CD4-positive, alpha-beta T cell treated with Interleukin-15 for 4 hours (primary cell): ENCODE measurements at regions not wholly inside any gene's neighbourhood (a gene's known extent, or its start where the extent isn't known, plus 50 kb on each side); places are given as distances from the start of the nearest gene placed in this dataset.

ENCODE experiments used
- DNase-seq: peaks from one replicate; pipeline ENCODE4 v3.0.0-alpha.2; 2020; ENCODE audit warnings: low spot score

DNA sequence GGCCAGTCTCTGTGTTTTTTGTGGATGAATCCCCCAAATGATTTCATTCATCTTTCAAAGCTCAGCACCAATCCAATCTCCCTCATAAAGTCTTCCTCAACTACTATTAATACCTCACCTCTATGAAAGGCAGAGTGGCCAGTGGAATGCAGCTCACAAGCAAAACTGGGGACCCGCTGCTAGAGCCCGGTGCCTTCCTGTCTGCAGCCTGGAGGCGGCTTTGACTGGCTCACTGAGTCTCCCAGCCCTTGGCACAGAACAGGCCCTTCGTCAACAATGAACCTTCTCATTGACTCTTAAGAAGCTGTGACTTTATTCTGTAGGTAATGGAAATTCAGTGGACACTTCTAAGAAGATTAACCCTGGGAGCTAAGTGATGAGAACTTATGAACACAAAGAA, 86.8 kb upstream of the RAB4A start:
- no peak for DNase-seq

DNA sequence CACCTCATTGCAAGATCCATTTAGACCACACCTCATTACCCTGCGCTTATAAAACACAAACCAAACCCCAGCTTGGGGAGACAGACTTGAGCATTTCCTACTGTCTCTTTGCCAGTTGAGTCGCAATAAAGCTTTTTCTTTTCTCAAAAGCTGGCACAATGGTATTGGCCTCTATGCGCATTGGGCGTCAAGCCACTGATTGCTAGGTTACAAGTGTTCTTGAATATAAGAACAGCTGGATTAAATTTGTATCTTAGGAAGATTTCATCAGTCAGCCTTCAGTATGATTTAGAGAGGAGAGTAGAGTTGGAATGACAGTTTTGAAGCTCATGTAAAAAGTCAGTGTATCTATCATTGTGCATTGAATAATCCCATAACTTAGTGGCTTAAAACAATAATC, 84.9 kb upstream of the RAB4A start:
- DNase-seq, result no peak

DNA sequence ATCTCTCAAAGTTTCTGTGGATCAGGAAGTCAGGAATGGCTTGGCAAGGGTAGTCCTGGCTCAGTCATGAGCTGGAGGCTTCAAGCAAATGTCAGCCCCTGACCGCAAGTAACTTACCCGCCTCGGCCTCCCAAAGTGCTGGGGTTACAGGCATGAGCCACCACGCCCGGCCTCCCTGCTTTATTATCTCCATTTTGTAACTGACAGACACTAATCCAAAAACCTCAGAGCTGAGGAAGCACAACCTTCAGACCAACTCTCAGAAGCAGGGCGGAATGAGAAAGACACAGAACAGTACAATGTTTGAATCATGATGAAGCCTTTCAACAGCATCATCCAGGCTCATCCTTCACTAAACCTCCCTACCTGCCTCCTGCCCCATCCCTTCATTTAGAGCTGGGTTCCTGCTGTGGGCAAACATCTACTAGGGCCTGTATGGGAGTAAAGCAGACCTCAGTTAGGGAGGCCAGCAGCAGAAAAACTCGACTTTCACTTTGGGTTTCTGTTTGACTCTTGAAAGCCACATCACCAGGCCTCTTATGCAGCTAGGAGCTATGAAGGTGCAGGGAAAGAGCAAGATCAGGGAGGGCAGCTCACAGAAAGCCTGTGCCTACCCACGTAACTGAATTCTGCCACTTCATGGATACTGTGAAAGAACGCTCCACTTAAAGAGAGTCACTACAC, 84.4 kb upstream of the RAB4A start:
- peak; percentile 10 for DNase-seq

DNA sequence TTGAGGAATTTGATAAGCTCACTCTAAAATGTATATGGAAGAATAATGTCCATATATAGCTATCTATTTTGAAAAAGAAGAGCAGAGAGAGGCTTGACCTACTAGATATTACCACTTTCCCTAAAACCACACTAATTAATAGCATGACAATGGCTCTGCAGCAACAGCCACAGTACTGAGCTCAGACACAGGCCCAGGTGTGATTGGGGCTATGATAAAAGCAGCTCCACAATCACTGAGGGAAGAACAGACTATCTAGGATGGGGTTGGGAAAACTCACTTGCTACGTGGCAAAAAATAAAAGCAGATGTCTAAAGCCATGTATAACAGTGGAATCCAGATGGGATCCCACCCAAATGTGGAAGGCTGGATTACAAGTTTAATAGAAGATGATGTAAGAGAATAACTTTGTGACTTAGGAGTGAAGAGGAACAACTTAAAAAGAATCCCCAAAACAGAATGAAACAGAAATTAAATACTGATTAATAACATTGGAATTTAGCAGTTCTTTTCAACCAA, 80.8 kb upstream of the RAB4A start:
- DNase-seq, result no peak

DNA sequence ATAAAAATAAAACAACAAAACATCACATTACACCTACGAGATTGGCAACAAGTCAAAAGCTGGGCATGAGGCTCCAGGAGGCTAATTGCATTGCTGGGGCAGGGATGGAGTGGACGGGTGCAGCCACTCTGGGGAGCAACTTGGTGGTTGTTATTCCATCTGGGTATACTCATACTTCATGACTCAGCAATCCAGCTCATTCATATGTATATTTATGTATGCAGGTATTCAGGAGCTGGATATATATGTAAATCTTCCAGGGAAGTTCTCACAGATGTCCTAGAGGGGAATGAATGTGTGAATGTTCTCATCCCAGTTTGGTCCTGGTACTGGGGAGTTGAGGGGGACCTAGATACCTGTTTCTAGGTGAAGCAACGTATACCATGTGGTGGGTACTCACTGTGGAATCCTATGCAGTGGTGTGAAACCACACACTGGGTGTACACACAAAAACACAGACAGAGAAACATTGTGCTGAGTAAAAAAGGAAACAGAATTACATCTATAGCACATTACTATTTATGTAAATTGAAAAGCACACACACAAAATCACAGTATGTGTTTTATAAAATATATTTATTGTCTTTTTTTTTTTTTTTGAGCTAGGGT, 79.7 kb upstream of the RAB4A start:
- no peak for DNase-seq

DNA sequence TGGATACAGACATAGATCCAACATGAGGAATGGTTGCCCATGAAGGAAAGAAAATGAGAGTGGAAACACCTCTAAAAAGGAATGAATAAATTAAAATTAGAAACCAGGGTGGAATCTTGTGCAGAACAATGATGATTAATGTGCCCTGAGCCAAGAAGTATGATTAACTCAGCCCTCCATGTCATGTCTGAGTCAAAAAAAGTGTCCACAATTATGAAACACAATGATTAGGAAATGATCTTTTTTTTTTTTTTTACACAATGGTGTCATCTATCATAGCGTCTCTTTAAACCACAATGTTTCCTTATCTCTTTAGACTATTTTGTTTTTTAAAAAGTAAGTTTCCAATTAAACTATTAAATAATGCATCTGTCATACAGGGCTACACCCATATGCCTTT, 78.9 kb upstream of the RAB4A start:
- no peak for DNase-seq

DNA sequence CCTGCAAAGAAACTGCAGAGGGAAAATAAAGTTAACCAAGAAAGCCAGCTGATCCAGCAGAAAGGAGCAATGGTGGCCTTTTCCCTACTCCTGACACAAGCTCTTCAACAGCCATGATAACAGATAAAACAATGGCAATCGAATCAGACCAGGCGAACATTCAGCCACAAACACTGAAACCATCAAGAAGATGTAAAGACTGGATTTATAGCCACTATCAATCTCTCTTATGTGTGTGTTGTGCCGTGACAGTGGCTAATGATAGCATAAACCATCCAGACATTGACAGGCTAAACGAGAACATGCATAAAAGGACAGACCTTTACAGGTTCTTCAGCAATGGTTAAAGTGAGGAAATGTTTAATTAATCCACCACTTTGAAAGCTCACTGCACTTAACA, 78.1 kb upstream of the RAB4A start:
- DNase-seq, result no peak

DNA sequence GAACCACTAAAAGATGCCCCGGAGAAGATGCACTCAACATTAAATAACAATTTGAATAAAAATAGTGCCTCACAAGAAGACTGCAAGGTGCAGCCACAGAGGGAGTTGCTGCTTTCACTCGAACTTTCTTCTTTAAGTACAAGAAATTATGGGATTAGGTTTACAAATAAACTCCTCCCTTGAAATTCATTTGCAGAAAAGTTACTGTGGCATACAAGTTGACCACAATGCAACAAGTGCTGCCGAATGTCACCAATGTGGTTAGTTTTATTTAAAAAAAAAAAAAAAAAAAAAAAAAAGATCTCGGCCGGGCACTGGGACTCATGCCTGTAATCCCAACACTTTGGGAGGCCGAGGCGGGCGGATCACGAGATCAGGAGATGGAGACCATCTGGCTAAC, 76.8 kb upstream of the RAB4A start:
- no peak for DNase-seq

DNA sequence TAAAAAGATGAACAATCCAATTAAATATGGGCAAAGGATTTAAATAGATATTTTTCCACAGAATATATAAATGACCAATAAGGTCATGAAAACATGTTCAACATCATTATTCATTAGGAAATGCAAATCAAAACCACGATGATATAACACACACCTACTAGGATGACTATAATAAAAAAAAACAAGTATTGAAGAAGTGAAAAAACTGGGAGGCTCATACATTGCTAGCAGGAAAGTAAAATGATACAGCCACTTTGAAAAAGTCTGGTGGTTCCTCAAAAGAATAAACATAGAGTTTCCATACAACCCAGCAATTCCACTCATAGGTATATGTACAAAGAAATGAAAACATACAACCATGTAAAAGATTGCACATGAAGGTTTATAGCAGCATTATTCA, 75.7 kb upstream of the RAB4A start:
- DNase-seq, result no peak

DNA sequence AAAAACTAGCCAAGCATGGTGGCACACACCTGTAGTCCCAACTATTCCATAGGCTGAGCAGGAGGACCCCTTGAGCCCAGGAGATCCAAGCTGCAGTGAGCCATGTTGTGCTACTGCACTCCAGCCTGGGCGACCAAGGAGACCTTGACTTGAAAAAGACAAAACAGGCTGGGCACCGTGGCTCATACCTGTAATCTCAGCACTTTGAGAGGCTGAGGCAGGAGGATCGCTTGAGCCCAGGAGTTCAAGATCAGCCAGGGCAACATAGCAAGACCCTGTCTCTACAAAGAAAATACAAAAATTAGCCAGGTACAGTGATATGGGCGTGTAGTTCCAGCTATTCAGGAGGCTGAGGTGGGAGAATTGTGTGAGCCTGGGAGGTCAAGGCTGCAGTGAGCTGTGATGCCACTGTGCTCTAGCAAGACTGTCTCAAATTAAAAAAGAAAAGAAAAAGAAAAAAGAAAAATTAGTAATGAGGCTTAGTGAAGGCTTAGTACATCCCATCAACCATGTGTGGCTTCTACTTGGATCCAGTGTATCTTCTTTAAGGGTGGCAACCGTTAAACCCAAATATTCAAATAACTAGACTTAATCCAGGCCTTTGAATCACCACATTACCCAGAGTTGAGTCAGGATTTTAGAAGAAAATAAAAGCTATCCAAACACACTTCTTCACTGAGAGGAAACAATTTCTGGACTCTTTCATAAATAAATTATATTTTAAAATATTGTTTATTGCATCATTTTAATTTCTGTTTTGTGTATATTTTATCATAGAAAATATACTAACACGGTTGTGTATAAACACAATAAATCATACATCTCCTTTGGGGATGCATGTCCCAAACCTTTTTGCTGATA, 74.3 kb upstream of the RAB4A start:
- DNase-seq, result no peak

DNA sequence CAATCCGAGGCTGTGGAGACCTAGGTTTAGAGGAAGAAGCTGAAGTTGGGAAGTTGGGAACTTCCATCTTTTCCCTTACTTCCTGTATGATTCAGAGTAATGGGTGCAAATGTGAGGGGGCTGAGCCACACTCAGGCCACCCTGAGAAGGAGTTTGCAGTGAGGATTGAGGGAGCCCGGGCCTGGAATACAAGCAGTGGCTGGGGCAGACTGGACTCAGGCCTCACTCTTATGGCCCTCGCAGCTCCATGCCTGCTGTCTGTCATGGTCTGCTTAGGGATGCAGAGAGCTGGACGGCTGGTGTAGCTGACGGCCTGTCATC, 73.7 kb upstream of the RAB4A start:
- no peak for DNase-seq

DNA sequence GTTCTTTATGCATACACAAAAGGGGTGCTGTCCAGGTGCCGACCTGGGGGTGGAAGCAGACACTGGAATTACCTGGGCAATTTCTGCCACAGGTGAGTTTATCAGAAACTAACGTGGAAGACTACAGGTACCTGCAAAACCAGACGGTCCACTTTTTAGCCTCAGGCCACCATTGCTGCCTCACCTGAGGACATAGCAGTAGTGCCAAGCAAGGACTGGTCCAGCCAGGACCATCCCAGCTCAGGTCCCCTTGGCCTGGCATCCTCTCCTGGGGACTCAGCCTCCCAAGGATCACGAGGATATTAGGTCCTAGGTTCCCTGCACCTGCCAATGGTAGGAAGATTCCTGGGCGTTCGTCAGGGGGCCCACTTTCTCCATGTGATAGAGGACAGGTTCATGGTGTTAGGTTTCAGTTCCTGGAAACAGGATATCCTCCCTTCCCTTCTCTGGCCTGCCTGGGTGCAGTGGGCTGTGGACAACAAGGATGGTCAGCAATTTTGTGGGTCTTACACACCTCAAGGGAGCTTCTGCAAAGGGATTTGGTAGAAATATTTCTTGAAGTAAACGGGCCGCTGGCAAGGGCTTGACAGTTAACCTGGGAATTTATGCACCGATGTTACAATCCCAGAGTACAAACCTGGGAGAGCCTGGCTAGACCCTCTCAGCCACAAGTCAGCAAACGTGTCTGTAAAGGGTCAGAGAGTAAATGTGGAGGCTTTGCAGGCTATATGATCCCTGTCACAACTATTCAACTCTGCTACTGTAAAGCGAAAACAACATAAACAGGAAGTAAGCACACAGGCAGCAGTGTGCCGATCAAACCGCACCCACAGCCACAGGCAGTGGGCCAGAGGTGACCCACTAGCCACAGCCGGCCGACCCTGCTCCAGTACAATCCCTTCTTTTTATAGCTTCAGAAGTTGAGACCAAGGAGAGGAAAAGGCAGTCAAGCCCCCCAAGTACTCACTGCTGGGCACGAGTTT, 71.4 kb upstream of the RAB4A start:
- peak; percentile 20 for DNase-seq

DNA sequence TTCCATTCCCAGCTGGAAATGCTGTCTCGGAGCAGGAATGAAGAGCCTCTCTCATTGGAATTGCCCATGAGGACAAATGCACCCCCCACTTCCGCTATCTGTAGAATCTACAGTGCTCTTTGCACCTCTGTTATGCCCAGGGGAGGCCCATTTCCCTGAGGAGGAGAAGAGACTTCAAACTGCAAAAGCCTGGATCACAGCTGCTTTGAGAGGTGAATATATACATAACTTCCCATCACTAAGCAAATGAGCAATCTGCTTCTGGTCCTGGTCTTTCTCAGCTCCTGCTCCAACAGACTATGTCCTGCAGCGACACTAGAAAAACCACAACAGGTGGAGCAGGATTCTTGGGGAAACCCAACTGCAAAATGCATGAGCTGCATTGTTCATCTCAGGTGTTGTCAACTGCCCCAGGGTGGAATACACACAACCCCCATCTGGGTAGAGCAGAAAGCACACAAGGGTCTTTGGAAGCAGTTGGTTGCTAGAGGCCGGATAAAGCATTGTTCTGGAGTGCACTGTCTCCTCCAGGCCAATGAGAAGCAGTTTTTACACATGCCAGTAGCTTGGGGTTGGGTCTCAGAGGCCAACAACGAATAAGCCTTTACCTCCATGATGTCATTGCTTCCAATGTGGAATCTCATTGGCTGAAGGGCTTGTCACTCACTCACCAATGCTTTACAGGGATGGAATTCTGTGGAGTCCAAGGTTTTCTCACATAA, 67.7 kb upstream of the RAB4A start:
- no peak for DNase-seq

DNA sequence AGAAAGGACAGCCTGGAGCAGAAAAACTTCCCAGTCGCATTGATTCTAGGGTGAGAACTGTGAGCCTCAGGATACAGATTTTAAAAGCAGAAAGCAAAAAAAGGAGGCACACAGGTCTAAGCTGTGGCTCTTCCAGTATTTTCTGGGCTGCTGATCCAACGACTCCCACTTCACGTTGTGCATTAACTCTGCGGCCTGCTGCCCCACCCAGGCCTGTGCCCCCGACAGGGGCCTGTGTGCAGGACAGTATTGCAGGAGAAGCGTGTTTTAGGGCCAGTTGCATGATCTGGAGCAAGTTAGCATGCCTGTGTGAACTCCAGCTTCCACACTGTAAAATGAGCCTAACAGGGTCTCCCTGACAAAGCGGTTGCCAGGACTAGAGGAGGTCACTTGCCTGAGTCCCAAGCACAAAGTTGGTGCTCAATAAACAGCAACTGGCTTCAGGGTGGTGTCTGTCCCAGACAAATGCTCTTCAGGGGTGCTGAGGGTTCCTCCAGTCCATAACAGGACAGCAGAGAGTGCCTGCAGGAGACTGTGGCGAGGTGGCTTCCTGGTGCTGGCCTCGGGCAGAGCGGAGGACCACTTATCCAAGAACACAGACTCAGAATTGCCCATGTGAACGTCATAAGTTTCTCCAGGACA, 66.8 kb upstream of the RAB4A start:
- no peak for DNase-seq

DNA sequence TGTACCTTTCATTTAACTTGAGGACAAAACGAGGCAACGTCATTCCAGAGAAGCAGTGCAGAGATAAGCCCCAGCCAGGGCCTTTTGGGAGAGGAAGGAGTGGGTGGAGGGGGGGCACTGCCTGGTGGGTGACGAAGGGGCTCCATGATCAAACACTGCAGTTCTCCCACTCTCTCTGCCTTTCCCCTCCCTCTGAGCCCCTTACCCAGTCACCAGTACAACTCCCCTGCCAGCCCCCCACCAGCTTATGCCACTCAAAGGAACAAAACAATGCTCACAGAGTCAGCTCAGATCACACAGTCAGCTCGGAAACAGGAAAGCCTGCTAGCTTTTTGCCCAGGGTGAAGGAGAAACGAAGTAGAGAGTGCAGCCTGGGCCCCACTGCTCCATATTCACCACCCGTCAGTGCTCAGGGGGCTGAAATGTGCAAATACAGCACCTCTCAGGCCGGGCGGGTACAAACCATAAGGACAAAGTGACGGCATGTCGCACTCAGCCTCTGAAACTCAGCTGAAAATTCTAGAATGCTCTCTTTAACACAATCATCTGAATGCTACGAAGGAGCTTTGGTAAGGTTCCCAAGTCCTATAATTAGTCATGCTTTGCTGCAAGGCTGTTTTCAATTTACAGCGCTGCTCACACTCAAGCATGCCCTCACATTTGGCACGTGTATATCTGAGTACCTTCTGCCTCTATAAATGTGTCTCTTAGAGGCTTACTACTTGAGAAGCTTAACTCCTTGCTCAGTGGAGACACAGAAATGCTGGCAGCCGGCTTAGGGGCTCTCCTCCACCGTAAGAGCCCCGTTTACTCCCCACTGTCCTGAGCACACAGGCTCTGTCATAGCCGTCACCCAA, 65.8 kb upstream of the RAB4A start:
- DNase-seq, result no peak

DNA sequence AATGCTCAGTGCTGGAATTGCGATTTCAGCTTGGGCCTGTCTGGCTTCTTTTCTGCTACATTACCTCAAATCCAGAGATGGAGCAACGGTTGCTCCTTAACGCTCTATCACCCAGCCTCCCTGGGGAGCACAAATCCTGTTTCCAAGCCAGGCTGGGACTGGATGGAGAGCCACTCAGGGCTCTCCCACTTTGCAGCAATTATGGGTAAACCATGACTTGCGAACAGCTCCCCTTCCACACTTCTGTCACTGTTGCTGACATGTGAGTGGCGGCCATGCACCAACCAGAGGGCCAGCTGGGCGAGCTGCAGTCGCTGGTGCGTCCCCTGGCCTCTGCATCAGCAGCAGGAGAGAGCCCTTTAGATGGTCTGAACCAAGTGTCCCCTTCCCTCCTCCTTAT, 65.1 kb upstream of the RAB4A start:
- DNase-seq, result no peak

DNA sequence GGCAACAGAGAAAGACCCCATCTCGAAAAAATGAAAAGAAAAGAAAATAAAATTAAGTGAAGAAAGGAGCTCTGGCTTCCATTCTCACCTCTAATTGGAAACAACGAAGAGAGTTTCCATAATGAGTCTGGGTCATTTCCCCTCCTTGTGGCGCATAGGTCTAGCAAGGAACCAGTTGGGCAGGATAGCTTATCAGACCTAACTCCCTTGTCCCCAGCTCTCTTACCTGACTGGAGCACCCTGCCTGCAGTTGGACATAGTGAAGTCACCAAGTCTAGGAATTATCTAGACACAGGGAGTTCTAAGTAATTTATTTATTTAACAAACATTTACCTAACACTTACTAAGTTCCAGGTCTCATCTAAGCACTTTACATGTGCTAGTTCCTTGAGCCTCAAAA, 63.0 kb upstream of the RAB4A start:
- no peak for DNase-seq

DNA sequence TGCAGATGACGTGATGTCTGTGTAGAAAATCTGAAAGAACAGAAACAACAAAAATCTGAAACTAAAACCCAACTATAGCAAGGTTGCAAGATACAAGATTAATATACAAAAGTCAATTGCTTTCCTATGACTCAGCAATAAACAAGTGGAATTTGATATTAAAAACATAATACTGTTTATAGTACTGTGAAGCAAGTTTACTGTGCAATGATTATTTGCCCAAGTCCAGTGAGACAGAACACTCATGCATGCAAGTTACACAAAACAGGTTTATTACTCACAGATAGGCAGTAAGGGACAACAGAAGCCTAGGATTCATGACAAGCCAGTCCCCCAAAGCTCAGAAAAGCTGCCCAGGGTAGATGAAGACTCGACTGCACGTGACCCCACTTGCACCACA, 62.4 kb upstream of the RAB4A start:
- no peak for DNase-seq

DNA sequence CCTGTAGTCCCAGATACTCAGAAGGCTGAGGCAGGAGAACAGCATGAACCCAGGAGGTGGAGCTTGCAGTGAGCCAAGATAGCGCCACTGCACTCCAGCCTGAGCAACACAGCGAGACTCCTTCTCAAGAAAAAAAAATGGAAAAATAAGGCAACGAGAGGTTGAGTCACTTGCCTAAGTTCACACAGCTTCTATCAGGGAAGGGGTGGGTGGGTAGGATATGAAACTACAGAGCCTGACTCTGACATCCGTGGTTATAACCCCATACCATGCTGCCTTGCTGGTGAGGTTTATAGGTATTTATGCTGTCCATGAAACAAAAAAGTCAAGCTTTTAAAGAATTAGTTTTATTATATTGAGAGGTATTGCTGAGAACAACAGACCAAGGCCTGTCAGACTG, 61.5 kb upstream of the RAB4A start:
- DNase-seq, result no peak

DNA sequence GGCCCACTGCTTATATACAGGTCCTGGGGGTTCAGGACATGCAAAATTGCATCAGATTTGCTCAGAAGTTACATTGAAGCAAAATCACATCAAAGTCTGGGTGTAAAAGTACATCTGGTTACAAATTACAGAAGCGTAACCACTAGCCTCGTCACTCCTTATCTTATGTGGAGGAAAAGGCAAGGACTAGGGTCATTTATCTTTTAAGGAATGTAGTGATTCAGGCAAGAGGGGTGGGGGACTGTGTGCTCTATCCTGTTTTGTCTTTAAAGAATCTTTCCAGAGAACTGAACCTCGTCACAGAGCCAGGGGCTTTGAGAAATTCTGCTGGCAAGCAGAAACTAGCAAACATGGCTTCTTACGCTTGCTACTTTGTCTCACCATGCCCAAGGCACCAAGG, 61.1 kb upstream of the RAB4A start:
- no peak for DNase-seq
